HG03060 (cell line): ENCODE measurements at regions not wholly inside any gene's neighbourhood (a gene's known extent, or its start where the extent isn't known, plus 50 kb on each side); places are given as distances from the start of the nearest gene placed in this dataset.

Experiments
- ATAC-seq: cut with Tn5 transposase; IDR thresholded peaks from one replicate; pipeline ENCODE4 v1.9.1; 2021; ENCODE audit warnings: low read depth, moderate number of reproducible peaks; ENCODE audit not compliant: unreplicated experiment

DNA sequence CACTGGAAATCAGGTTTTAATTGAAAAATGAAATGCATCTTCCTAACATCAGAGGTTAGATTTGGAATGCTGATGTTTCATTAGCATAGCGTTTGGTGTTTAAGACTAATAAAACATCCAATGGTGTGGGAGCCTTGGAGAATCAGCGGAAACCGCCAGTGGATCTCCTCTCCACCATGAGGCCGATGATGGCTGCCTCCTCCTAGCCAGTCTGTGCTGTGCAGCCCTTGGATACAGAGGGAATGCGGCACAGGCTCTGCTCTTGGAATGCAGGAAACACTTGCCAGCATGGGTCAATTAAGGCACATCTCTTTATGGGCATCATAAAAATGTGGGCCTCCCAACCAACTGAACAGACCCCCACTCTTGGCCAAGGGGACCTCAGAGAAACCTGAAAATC is 259.9 kb downstream of the GLRX3 start:
- no peak for ATAC-seq

DNA sequence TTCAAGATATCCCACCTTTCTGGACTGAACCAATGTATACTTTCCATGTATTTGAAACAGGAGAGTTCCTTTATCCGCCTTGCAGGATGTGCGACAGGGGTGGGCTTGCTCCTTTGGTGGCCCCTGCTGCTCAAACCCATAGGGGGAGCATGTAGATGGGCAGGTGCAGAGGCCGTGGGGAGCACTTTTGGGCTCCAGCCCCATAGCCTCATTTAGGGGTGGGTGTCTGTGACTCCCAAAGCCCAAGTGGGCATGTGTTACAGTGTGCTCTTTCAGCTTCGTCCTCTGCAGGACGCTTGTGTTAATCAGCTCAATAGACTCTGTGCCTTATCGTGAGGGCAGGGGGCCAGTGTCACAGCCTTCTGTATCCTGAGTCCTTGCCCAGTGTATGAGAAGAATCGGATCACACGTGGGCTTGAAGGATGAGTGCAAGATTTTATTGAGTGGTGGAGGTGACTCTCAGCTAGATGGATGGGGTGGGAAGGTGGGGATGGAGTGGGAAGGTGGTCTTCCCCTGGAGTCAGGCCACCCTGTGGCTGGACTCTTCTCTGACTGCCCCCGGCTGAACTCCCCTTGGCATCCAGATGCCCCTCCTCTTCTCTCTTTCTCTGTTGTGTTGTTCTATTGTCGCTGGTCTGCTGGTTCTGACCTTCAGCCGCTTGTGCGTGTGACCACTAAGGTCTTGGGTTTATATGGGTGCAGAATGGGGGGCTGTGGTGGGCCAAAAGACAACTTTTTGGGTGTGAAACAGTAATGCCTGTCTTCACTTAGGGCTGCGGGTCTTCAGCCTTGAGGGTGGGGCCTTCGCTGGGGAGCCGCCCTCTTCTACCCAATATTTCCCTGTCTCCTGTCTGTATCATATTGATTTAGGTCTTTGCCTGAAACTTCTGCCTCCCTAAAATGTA is 262.2 kb downstream of the GLRX3 start:
- no peak for ATAC-seq

DNA sequence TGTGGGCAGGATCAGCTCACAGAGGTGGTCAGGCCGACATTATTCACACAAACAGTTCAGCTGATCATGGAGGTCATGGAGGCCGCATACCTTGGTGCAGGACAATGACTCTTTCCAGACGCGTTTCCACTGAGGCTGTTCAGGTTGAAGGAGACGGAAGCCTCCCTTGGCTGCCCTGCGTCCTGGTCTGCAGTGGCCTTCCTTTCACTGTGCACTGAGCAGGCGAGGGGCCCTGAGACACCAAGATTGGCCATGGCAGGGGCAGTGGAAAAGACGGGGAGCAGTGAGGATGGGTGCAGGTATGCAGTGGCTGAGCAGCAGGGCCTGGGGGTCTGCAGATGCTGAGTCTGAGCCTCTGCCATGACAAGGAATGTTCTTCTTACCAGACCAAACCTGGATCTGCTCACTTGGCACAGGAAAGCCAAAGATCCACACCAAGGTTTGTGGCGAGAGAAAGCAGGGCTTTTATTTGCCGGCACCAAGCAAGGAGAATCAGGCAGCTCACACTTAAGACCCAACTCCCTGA is 263.3 kb downstream of the GLRX3 start:
- ATAC-seq = no peak

DNA sequence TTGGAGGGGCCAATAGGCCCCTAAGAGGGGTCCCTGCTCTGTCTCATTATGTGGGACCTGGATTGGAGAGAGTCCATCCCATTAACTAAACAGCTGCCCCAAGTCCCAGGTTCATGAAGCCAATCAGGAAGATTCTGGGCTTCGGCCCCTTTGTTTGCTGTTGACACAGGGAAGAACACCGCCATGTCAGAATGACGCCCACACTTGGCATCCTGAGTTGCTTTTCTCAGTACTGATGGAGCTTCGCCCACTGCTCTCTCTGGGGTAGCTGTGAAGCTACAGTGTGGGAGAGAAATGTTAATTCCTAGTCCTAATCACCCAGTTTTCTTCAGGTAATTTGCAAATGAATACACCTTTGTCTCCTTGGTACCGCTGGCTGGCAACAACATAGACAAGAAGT is 264.7 kb downstream of the GLRX3 start:
- ATAC-seq = no peak

DNA sequence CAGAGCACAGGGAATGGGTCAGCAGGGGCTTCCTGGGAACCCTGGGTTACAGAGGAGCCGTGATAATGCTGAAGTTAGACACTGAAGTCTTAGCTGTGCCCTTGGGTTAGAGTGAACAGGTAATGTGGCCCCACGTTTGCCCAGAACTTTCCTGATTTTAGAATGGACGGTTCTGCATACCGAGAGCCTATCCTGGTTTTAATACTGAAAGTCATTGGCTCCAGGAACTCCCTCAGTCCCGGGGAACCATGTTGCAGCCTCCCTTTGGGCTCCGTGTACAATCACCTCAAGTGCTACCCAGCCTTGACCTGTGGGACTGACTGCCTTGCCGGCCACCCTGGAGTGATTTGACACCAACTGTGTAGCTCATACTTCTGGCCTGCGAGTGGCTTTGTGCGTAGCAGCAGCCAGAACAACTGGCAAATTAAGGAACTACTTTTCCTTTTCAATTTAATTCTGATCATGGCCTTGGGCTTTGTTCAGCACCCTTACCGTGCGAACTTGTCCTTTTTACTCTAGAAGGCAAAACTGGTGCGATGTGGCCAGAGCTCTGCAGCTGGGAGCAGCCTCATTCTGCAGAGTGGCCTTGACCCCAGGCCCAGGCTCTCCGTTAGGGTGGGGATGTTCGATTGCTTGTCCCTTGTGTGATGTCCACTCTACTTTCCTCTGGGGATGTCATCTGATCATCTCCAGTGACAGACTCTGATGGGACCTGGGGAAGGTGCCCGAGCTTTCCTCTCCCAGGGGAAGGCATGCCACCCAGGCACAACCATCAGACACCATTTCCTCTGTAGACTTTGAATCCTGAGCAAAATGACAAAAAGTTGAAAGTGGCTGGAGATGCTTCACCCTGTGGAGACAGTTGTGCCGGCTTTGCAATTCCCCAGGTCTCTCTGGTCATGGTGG is 265.9 kb downstream of the GLRX3 start:
- ATAC-seq = no peak

DNA sequence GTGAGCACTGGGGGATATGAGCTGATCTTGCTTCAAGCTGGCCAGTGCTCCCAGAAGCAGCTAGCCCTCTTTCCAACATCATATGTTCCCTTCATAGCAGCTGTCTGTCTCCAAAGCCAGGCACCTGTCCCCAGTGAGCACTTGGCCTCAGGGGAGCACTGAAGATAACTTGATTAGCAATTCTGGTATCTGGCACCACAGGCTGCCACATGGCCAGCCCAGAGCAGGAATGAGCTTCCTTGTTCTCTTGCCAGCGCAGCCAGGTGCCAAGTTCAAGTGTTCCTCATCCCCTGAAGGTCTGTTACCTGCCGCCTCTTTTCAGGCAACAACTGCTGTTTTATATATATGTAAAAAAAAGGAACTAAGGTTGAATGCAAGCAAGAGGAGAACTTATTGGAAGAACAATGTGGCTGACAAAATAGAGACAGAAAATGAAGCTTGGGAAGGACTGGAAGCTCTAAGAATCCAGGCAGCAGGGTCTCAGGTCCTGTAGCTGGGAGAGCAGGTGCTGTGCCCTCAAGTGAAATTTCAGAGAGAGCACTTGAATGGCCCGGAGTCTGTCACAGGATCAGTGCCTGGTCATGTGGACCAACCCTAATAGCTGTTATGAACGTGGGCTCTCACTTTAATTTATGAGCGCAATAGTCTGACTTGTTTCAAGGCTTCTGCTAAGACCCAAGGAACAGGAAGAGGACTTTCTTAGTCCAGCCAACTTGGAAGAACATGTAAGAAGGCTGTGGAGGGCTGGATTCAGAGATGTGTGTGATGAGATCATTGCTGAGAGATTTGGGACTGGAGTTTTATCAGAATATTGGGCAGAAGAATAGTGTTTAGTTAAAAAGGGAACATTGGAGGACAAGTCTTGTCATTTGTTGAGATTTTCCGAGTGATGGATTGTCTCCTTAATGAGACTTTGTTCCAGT is 267.2 kb downstream of the GLRX3 start:
- ATAC-seq = no peak

DNA sequence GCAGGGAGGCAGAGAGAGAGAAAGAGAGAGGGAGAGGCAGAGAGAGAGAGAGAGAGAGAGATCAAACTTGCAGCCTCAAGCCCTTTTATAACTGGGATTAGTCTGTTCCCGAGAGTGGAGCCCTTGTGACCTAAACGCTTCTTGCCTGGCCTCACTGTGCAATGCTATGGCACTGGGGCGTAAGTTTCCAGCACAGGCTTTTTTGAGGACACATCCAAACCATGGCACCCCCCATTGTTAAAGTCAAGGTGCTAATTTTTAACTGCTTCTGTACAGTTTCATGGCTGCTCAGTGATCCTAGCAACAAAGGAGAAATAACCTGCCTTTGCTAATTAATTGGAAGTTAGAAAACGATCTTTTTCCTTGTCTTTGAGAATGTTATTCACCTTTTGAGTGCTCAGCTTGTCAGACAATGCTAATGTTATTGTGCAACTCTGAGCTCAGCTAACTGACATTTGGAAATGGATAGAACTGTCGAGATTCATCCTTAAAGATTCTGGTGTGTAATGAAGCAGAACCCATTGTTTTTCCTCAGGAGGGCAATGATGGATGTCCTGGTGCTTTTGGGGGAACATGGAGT is 268.4 kb downstream of the GLRX3 start:
- no peak for ATAC-seq

DNA sequence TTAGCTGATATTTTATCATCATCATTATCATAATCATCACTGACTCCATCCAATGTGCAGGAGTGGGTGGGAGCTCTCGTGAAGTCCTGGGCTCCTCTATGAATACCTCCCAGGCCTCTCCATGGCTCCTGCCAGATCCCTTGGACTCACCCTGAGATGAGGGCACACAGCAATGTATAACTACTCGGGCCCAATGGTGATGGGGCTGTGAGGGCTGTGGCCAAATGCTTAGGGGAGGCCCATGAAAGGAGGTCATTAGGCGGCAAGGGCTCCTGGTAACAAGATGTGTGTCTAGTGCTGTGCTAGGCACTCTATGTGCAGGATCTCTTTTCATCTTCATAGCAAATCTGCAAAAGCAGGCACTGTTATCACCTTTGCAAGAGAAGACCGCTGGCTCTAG is 270.9 kb downstream of the GLRX3 start:
- no peak for ATAC-seq

DNA sequence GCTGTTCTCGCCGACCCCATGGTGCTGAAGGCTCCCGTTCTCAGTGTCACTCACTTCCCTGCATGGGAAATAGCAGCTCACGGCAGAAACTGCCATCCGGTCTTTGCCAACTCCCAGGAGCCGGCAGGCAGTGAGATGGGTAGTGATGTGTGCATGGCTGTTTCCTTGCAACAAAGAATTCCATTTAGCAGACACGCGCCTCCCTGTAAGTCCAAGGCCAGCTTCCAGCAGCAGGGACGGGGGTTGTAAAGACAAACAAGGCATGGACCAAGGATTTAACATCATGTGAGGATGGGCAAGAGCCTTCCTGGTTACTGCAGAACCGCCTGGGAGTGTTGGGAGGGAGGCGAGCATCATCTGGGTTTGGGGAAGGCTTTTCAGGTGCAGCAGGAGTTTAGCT is 273.1 kb downstream of the GLRX3 start:
- no peak for ATAC-seq

DNA sequence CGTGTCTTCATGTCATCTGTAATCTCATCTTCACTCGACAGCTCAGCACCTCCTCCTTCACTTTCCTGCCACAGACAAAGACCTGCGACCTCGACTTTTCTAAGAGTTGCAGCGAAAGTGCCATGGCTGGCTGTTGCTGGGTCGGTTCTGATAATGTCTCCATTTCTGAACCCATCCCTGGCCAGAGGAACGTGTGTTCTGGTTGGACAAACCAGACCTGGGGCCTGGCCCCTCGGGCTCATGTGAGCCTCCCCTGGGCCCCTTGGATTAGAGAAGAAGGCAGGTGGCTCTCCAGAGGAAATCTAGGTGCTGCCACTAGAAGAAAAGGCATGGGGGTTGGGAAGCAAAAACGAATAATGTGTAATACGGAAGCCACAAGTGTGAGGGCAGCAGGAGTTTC is 273.7 kb downstream of the GLRX3 start:
- ATAC-seq = no peak

DNA sequence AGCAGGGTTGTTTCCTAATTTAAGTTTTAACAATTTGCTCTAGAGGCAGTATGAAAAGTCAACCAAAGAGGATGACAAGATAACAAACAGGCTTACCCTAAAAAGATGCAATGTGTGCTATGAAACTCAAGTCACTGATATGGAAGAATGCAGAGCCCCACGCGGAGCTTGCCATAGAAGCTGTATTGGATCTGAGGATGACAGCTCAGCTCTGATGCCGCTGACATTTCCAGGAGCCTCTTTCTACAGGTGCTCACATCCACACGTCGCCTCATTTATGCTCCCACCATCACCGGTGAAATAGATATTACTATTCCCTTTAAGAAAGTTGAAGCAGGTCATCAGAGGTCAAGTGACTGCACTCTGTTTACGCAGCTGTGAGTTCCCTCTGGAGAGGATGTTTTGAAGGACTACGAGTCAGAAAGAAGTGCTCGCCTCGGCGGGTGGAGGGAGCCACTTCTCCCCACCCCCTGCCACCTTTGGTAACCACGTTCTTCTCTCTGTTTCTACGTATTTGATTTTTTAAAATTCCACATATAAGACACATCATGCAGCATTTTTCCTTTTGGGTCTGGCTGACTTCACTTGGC is 275.4 kb downstream of the GLRX3 start:
- ATAC-seq = no peak

DNA sequence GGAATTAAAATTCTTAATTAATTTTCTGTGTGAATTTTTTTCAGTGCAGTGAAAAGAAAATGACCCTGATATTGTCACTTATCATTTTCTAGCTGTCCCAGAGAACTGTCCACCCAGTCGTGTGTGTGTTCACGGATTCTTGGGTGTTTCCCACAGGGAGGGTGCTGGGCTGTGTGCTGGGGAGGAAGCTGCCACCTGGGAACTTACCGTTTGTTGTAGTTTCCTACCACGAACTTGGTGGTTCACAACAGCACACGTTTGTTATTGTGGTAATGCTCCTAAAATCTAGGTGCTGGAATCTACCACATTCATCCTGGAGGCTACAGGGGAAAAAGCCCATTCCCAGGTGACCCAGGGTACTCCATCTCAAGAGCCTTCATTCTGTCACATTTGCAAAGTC is 276.1 kb downstream of the GLRX3 start:
- ATAC-seq = no peak

DNA sequence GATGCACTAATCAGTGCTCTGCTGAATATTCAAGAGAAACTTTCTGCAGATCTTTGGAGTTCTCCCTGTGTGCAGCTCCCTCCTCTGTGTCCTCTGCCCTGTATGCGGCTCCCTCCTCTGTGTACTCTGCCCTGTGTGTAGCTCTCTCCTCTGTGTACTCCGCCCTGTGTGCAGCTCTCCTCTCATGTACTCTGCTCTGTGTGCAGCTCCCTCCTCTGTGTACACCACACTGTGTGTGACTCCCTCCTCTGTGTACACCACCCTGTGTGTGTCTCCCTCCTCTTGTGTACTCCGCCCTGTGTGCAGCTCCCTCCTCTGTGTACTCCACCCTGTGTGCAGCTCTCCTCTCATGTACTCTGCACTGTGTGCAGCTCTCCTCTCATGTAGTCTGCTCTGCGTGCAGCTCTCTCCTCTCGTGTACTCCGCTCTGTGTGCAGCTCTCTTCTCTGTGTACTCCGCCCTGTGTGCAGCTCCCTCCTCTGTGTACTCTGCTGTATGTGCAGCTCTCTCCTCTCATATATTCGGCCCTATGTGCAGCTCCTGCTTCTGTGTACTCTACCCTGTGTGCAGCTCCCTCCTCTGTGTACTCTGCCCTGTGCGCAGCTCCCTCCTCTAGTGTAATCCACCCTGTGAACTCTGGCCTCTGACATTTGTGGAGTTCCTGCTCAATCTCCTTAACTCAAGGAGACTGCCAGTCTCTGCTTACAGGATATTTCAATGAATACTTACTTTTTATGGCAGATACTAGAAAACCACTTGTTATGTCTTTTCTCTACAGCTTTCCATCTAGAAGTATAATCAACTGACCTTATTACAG is 280.4 kb downstream of the GLRX3 start:
- ATAC-seq = no peak

DNA sequence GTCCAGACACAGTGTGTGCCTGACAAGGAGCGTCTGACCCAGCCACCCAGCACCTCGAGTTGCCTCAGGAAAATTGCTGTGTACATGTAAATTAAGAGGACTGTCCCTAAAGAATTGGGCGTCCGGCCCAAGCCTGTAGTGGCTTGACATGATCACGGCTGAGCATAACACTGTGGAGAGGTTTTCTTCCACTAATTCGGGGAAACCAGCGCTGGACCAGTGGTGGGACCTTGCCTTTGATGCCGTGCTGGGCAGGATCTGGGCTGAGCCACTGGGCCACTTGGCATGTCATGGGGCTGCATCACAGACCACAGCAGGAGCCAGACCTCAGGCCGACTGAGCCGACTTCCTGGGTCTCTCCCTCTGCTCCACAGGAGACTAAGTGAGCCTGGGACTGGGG is 282.5 kb downstream of the GLRX3 start:
- no peak for ATAC-seq

DNA sequence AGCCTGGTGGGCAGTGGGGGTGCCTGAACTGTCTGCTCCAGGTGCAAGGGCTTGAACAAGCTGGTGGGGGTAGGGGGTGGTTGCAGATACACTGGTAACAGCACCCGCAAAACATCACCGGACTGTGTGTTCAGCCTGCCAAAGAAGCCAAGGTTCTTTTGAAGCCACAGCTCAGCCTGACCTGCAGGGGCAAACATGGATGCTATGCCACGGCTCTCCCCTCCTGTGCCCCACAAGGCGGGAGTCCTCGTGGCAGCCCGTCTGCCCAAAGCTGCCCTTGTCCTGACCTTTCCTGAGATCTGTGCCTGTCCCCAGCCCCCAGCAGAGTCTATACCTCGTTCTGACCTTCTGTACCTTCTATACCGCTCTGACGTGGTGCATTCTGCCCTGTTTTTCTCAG is 285.7 kb downstream of the GLRX3 start:
- ATAC-seq = no peak

DNA sequence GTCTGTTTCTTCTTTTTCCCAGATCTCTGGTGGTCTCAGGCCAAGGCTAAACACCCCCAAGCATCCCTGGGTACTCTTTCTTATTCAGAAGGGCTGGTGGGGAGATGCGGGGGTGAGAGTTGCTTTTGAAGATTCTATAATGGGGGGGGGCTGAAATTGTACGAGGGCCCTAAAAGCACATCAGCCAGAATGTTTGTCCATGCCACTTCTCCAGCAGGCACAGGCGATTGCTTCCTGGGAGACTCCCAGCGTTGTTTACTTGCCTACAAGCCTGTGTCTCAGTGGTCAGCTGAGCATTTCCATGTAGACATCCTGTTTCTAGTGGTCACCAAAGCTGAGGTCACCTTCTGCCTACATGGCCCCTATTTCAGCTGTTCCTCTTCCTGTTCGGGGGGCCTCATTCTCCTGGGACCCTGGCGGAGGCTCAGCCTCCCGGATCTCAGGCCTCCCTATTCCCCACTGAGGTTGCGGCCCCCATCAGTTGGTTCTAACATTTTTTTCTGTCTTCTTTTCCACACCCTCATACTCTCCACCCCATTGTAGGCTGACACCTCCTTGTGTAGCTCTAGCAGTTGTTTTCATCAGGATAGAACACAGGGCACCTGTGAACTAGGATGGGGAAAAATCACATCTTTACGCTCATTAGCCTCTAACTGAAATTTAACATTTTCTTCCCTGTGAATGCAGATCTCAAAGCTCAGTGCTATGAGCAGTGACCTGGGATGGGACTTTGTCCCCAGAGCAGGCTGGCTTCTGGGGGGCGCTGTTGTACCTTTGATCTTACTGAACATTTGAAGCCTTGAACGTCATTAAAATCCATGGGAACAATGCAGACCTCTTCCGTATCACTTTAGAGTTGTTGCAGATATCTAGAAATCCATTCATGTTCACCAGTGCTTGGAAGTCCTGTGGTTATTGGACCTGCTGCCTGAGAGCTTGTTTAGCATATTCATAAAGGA is 286.5 kb downstream of the GLRX3 start:
- no peak for ATAC-seq

DNA sequence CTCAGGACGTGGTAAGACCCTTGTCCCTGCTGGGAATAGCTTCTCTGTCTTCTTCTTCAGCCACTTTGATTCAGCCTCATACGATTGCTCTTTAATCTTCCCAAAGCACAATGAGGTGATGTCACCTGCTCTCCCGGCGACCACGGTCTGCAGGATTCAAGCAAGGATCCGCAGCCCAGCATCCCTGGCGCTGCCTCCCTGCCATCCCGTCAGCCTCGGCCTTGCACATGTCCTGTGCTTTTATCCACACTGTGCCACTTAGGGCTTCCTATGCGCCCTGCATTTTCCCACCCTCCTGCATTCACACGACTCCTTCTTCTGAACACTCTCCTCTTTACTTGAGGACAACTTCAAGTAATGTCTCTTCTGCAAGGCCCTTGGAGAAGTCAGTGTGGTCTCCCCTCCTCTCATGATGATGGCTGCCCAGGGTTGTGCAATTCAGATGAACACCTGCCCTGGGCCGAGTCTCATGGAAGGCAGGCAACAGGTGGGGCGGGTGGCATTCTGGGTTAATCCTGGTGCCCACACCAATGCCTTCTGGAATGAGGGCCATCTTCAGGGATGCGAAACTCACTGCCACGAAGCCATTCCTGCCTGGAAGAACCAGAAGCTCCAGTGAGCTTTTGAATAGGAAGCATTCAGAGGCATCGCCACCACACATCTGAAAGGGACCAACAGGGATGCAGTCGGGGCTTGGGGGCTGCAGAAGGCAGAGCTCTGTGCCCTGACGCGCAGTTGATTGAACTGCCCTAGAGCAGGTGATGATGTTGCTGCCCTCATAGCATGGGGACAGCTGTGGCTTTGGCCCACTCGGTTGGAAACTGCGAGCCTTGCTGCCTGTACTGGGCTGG is 287.5 kb downstream of the GLRX3 start:
- ATAC-seq = no peak
